Pancreas (tissue), 10 donors: ENCODE measurements at regions not wholly inside any gene's neighbourhood (a gene's known extent, or its start where the extent isn't known, plus 50 kb on each side); places are given as distances from the start of the nearest gene placed in this dataset.

ENCODE experiments used
- ATAC-seq, 4 donors: fragments of 200-7000 bp; cut with Tn5 transposase; one replicate each; pipeline versions ENCODE4 v1.8.0 to v1.9.1; 2020; ENCODE audit warnings: mild to moderate bottlenecking in 4 of 4, moderate library complexity in 4 of 4
- DNase-seq, 6 donors: peaks; one replicate each; pipeline ENCODE4 v3.0.0-alpha.2; 2020
- FAIRE-seq: peaks from 2 replicates; lab custom pipeline; 2012; peaks lifted over from hg19 to GRCh38; lab: Jason Lieb, UNC
- H3K27ac ChIP-seq, 4 donors: fragments of 200-600 bp; sonication (generic); 1 replicate in 3 of 4; 2 replicates in 1 of 4; pipeline versions ENCODE4 v1.5.0 to v1.8.0; 2020
- H3K27me3 ChIP-seq, 4 donors: fragments of 200-600 bp; one replicate each; pipeline ENCODE4 v1.8.0; 2021
- H3K36me3 ChIP-seq, 3 donors: fragments of 200-600 bp; sonication (generic) in 1 of 3; one replicate each; pipeline versions ENCODE4 v1.5.0 to v1.8.0; 2020 to 2021
- H3K4me1 ChIP-seq, 3 donors: fragments of 200-600 bp; one replicate each; pipeline ENCODE4 v1.8.0; 2021
- H3K4me3 ChIP-seq, 4 donors: fragments of 200-600 bp; sonication (generic) in 2 of 4; one replicate each; pipeline versions ENCODE4 v1.5.0 to v1.8.0; 2020 to 2021
- H3K9me3 ChIP-seq, 4 donors: fragments of 200-600 bp; one replicate each; pipeline ENCODE4 v1.8.0; 2021
- CTCF ChIP-seq, 4 donors: fragments of 200-600 bp; sonication (generic) in 3 of 4; IDR thresholded peaks; one replicate each; pipeline versions ENCODE4 v1.5.0 to v1.8.0; 2021; ENCODE audit warnings: antibody characterized with exemption in 4 of 4
- whole genome bisulfite sequencing, 2 donors: extraction: QIAGEN DNeasy Blood & Tissue Kit; methylation state at CpG; one replicate each; pipeline ENCODE4 v1.1.7; 2013; 5-methylcytosine and 5-hydroxymethylcytosine counted together
- intact Hi-C, 3 donors: fragments of 100-400 bp; cut with DNase I; formaldehyde crosslinking; loops; one replicate each; pipeline versions ENCODE4 v1.11.1 to v1.14.2; 2022
- donor health status: healthy with polysubstance abuse.
- donor health status: DM: no; HTN: no; CAD: no; lungs with moderate emphysema.
- donor health status: DM: no; HTN: no; CAD: no.
- donor health status: control.
- donor health status: control.
- donor health status: Bipolar disorder and iron deficiency.
- donor health status: DM: yes; HTN: yes; CAD: no.
- donor health status: DM: no; HTN: no; CAD: no.
- donor health status: DM: no; HTN: no; CAD: no.
- donor health status: DM: yes; HTN: yes; CAD: no.

GRCh38 chr6:208364-208763 is 83.9 kb upstream of the DUSP22 start:
- ATAC-seq: no peak
- no peak for FAIRE-seq
- no peak overlapping the region for H3K27ac ChIP-seq
- no peak for TF ChIP-seq CTCF (IDR thresholded peaks at IDR 0.05)
- WGBS, 2 donors: 47 to 56% methylated on average over 12 of the region's 12 CpGs
- no peaks in the 10 kb centered on the region for H3K27me3 ChIP-seq
- no peaks in the 10 kb centered on the region for H3K9me3 ChIP-seq
- H3K36me3 ChIP-seq: no peaks in the 10 kb centered on the region
- no peak overlapping the region for H3K4me3 ChIP-seq
- no peak for DNase-seq
- intact Hi-C loops: no loop called here
- no peaks in the 10 kb centered on the region for H3K4me1 ChIP-seq

GRCh38 chr6:208938-209337 is 83.3 kb upstream of the DUSP22 start:
- H3K36me3 ChIP-seq: no peaks in the 10 kb centered on the region
- TF ChIP-seq CTCF (IDR thresholded peaks at IDR 0.05): no peak
- no peak overlapping the region for H3K27ac ChIP-seq
- DNase-seq (no peak), FAIRE-seq (no peak), ATAC-seq (no peak)
- intact Hi-C loops: no loop called here
- WGBS, 2 donors: 77 to 87% methylated on average over 7 of the region's 7 CpGs
- H3K4me3 ChIP-seq: no peak overlapping the region
- H3K27me3 ChIP-seq: no peaks in the 10 kb centered on the region
- no peaks in the 10 kb centered on the region for H3K9me3 ChIP-seq
- H3K4me1 ChIP-seq: no peaks in the 10 kb centered on the region

DNA sequence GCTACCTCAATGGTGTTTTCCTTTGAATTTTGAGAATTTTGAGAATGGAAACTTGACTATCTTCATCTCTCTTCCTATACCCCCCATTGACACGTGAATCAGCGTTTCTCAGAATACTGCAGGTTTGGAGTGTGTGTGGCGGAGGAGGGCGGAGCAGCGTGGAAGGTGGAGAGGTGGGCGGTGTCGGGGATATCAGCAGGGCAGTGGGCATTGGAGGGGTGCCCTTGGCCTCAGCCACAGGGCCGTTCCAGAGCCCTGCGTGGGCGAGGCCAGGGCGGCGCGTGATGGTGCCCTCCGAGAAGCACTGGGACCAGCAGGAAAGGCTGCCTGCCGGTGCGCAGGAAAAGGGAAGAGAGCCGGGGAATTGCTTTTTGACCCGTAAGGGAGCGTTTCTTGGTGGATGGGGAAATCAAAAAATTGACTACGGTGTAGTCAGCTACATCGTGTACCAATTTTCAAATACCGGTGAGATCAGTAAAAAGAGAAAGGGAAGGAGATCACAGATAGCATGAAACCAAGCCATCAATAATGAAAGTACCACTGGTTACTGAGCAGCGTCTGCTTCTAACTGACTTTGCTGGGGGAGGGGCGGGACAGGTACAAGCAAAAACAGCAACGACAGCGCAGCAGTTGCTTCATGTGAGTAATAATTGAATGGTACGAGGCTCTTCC is 82.7 kb upstream of the DUSP22 start:
- Histone ChIP-seq H3K27me3 (no peaks in the 10 kb centered on the region), H3K27ac (no peak overlapping the region), H3K36me3 (no peaks in the 10 kb centered on the region), H3K4me3 (no peak overlapping the region), H3K9me3 (no peaks in the 10 kb centered on the region), H3K4me1 (no peaks in the 10 kb centered on the region)
- no peak for FAIRE-seq
- DNase-seq: no peak
- WGBS, 2 donors: 78 to 82% methylated on average over 27 of the region's 27 CpGs
- no peak for ATAC-seq
- no peak for TF ChIP-seq CTCF (IDR thresholded peaks at IDR 0.05)
- intact Hi-C loops: no loop called here

DNA sequence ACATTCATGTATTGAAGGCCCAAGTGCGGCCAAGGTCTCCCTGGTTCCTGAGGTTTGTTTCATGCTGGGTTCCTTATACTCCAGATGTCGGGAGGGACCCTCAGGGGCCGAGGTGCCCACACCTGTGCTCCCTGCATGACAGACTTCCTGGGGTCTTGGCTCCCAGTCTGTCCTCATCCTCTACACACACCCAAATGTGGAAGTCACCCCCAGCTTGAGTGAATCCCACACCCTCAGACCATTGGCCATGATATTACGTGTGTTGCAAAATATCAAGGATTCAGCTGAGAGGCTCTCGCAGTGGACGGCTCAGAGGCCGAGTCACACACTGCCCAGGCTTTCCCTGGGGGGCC is 82.2 kb upstream of the DUSP22 start:
- 71 to 83% methylated on average over 7 of the region's 7 CpGs for WGBS, 2 donors
- Histone ChIP-seq H3K9me3 (no peaks in the 10 kb centered on the region), H3K27me3 (no peaks in the 10 kb centered on the region), H3K4me3 (no peak overlapping the region), H3K4me1 (no peaks in the 10 kb centered on the region), H3K27ac (no peak overlapping the region), H3K36me3 (no peaks in the 10 kb centered on the region)
- intact Hi-C loops: no loop called here
- ATAC-seq: no peak
- no peak for TF ChIP-seq CTCF (IDR thresholded peaks at IDR 0.05)
- no peak for DNase-seq
- no peak for FAIRE-seq

DNA sequence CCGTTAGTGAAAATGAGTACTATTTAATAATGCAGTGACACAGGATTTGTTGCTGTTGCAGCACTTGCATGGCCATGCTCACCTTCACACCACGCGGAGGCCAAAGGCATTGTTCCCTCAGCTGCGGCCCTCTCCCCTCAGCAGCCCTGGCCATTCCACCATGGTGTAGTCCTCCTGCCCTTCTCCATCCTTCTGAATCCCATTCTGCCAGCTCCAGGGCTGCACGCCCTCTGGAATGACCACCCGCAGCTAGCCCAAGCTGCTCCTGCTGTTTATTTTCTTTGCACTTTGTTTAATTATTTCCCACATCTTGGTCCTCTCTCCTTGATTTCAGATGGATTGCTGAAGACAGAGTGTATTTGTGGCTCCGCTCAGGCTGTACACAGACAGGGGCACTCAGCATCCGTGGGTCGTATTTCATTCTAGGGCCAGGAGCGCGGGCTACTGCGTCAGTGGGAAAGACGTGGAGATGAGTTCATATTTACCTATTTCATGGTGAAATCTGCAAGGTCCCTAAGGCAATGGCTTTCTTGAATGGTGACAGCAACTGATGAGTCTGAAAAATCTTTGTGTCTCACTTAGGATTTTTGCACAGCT is 81.4 kb upstream of the DUSP22 start:
- DNase-seq (no peak), ATAC-seq (no peak), FAIRE-seq (no peak)
- Histone ChIP-seq H3K4me3 (no peak overlapping the region), H3K27me3 (no peaks in the 10 kb centered on the region), H3K27ac (no peak overlapping the region), H3K9me3 (no peaks in the 10 kb centered on the region), H3K4me1 (no peaks in the 10 kb centered on the region), H3K36me3 (no peaks in the 10 kb centered on the region)
- TF ChIP-seq CTCF (IDR thresholded peaks at IDR 0.05): no peak
- intact Hi-C loops: no loop called here
- WGBS, 2 donors: 52 to 56% methylated on average over 13 of the region's 13 CpGs
